Hematopoietic multipotent progenitor cell treated with erythropoietin and hydrocortisone succinate and interleukin-3 and kit ligand, for 15 days (in vitro differentiated cells): ENCODE measurements at regions not wholly inside any gene's neighbourhood (a gene's known extent, or its start where the extent isn't known, plus 50 kb on each side); places are given as distances from the start of the nearest gene placed in this dataset.
A peak's percentile ranks its signal among the peaks of the same experiment; 100 is the strongest.

ENCODE experiments used
- DNase-seq: peaks from one replicate; pipeline ENCODE4 v3.0.0-alpha.2; 2015; ENCODE audit warnings: low spot score

GRCh38 chr1:213374369-213374768 is 323.3 kb downstream of the RPS6KC1 start:
- peak; percentile 38 for DNase-seq

GRCh38 chr1:213375002-213375401 is 324.0 kb downstream of the RPS6KC1 start:
- DNase-seq, result no peak

GRCh38 chr1:213376862-213377372 is 325.9 kb downstream of the RPS6KC1 start:
- no peak for DNase-seq

- DNase-seq, result no peak
These were observed 329.8 kb downstream of the RPS6KC1 start for GRCh38 chr1:213380865-213381264.

GRCh38 chr1:213381572-213382084 is 330.6 kb downstream of the RPS6KC1 start:
- DNase-seq, result no peak

GRCh38 chr1:213383465-213383864 is 332.4 kb downstream of the RPS6KC1 start:
- no peak for DNase-seq

- DNase-seq, result no peak
These were observed 334.2 kb downstream of the RPS6KC1 start for GRCh38 chr1:213385201-213385600.

- no peak for DNase-seq
These were observed 334.8 kb downstream of the RPS6KC1 start for GRCh38 chr1:213385806-213386324.

- DNase-seq, result no peak
These were observed 336.5 kb downstream of the RPS6KC1 start for GRCh38 chr1:213387380-213388015.

GRCh38 chr1:213388199-213388598 is 337.2 kb downstream of the RPS6KC1 start:
- no peak for DNase-seq

GRCh38 chr1:213389061-213389581 is 338.1 kb downstream of the RPS6KC1 start:
- no peak for DNase-seq

- DNase-seq, result no peak
These were observed 340.4 kb downstream of the RPS6KC1 start for GRCh38 chr1:213391445-213391844.

GRCh38 chr1:213393860-213394259 is 342.8 kb downstream of the RPS6KC1 start:
- DNase-seq, result no peak

- DNase-seq, result no peak
These were observed 343.8 kb downstream of the RPS6KC1 start for GRCh38 chr1:213394837-213395236.

GRCh38 chr1:213397638-213398037 is 346.6 kb downstream of the RPS6KC1 start:
- DNase-seq, result no peak

GRCh38 chr1:213399695-213400094 is 348.7 kb downstream of the RPS6KC1 start:
- DNase-seq, result no peak

GRCh38 chr1:213409208-213409631 is 358.2 kb downstream of the RPS6KC1 start:
- no peak for DNase-seq

GRCh38 chr1:213409971-213410370 is 358.9 kb downstream of the RPS6KC1 start:
- no peak for DNase-seq

GRCh38 chr1:213414346-213414745 is 363.3 kb downstream of the RPS6KC1 start:
- DNase-seq, result no peak

GRCh38 chr1:213414911-213415310 is 363.9 kb downstream of the RPS6KC1 start:
- no peak for DNase-seq

GRCh38 chr1:213415691-213416380 is 364.8 kb downstream of the RPS6KC1 start:
- DNase-seq, result no peak

GRCh38 chr1:213416461-213417224 is 365.6 kb downstream of the RPS6KC1 start:
- no peak for DNase-seq
